HG03175 (cell line): ENCODE measurements at regions not wholly inside any gene's neighbourhood (a gene's known extent, or its start where the extent isn't known, plus 50 kb on each side); places are given as distances from the start of the nearest gene placed in this dataset.
"Not testable (repeated sequence)": the region's sequence is repeated elsewhere in the genome, so short reads cannot be mapped to it uniquely, and the experiment has no call there.

Experiments used
- ATAC-seq: cut with Tn5 transposase; IDR thresholded peaks from one replicate; pipeline ENCODE4 v1.9.1; 2021; ENCODE audit warnings: mild to moderate bottlenecking, moderate library complexity; ENCODE audit not compliant: unreplicated experiment

DNA sequence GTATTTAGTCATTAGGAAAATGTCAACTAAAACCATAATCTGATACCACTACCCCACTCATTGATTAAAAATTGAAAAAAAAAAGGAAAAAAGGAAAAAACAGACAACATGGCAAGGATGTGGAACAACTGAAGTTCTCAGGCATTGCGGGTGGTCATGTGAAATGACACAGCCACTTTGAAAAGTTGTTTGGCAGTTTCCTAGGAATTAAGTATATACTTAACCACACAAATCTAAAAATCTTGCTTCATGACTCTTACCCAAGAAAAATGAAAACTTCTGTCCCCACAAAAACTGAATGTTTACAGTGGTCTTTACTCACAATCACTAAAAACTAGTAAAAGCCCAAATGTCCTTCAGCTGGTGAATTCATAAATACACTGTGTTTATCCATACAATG lies 254.5 kb downstream of the AHR start:
- no peak for ATAC-seq

GRCh38 chr7:17554341-17555015 lies 256.0 kb downstream of the AHR start:
- ATAC-seq = no peak

DNA sequence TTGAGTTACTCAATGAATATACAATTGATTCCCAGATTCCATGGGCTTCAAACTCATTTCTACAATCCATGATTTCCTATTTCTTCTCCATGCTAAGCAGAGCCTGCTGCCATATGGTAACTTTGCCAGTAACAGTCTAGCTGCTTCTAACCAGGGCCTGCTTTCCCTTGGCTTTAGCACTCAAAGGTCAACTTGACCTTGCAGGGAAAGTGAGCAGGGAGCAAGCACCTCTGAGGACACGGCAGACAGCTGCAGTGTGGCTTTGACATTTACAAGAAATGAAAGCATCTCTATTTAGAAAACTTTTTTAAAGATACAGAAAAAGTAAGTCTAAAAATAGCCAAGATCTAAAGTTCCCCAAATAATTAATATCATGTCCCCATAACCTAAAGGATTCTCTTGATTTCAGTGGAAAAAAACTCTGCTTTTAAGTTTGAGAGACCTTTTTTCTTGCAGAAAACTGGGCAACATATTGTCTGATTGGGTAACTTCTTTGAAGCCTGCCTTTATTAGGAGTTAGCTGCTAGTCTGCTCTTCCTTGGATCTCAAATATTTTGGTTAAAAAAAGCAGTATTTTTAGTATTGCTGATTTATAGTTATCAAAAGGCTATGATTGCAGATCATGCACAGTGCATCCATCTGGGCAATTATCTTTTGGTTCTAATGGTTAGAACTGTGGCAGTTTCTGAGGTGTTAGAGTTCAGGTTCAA lies 257.9 kb downstream of the AHR start:
- ATAC-seq = no peak

- no peak for ATAC-seq
Measured at GRCh38 chr7:17557251-17557671, 258.8 kb downstream of the AHR start.

DNA sequence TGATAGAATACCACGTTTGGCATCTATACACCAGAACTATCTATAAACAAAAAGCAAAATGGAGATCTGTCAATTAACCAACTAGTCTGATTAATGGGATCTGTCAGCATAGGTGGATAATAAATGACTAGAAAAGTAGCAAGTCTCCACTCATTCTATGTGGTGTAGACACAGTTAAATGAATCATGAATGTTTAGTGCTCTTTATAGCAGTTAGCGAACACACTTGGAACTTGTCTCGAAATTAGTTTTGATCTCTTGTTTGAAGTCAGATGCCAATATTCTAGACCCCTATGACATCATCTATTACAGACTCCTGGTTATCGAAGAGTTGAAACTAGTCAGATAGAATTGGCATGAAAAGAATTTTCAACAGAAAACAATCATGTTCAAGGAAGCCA lies 259.7 kb downstream of the AHR start:
- ATAC-seq = no peak

DNA sequence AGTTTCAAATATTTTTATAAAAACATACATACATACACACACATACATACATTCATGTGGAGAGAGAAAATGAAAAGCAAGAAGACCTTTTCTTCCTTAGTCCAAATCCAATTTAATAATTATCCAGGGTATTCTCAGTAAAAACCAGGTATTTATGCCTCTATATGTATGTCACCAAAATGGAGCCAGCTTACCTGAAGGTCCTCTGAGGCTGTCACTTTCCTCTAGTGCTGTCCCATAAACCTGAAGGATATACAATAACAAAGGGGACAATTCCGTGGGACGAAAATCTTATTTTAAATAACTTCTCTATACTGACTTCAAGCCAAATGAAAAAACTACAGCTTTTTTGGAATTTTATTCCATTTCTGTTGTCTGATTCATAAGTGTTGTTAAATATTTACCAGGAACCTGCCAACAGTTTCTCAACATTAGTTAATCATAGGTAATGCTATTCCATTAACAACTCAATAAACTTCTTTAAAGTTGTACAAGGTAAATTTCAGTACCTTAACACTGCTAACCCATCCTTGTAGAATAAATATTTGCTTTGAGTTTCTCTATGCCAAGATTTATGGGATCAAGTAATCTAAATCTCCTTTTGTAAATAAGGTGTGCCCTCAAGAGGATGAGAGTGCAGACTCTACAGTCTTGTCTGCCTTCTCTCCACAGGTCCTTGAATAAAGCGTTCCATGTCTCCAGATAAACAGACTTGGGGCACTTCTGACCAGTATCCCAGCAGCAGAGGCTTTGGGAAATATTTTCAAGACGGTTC lies 260.3 kb downstream of the AHR start:
- no peak for ATAC-seq

DNA sequence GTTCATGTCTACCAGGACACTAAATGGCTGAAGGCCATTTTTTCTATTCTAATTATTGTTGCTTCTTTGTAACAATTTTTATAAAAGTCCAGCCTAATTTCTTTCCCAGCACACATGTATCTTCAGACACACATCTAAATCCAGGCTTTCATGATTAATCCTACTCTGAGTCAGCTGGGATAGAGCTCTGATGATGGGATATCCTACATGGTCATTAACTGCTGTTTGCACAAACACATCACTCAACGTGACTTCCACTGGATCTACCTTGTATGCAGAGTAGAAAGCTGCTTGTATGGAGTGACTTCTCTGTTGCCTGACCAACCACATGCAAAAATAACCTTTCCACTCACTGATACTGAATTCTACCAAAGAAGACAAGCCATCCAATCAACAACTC lies 260.9 kb downstream of the AHR start:
- ATAC-seq = no peak

- no peak for ATAC-seq
Measured at GRCh38 chr7:17560516-17560915, 262.1 kb downstream of the AHR start.

DNA sequence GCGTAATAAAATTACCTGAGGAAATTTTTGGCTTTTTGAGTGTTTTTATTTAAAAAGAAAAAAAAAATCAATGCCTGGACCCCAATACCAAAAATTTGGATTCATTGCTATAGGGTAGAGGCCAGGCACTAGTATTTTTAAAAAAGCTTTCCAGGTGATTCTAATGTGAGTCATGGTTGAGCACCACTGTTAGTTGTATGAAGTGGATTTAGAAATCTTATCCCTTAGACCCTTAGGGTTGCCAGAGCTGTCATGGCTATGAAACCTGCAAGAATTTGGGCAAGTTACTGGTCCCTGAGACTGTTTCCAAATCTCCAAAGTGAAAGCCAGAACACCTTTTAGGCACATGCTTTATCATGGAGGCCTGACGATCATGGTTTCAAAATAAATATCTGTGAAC lies 262.5 kb downstream of the AHR start:
- ATAC-seq = no peak

DNA sequence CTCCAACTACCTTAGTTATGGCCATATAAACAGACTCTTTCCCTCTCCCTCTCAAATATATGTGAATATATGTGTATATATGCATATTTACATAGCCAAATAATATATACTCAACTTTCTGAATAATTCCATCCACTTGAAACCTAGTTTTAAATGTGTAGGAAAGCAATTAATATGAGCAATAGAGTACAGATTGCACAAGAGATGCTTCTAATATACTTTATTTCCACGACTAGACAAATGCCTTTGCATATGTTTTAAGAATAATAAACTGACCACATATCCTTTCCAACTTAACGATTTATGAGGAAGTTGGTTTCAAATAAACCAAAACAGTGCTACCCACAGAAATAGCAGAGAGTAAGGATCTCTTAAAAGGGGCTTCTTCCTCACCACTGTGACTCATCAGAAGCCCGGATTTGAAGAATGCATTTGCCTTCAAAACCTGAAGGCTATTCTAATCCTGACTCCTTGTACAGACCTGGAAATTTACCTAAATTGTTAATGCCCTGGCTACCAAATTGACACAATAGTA lies 266.3 kb downstream of the AHR start:
- ATAC-seq = no peak

DNA sequence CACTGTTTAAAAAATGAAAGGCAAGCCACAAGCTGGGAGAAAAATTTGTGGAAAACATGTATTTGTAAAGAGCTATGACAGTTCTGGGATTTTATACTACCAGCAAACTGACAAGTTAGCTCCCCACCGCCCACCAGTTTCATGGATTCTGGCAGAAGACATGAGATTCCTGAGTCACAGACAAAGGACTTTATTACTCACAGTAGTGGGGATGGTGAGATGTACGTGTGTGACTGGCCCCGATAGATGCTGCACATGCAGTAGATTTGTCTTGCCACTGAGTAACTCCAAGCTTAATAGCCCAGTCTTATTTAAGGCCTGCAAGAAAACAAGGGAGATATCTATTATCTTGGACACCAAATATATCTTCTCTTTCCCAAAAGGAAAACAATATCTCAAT lies 281.7 kb downstream of the AHR start:
- ATAC-seq = no peak

- ATAC-seq = no peak
Measured at GRCh38 chr7:17580856-17581255, 282.4 kb downstream of the AHR start.

GRCh38 chr7:17581301-17581700 lies 282.8 kb downstream of the AHR start:
- ATAC-seq = no peak

GRCh38 chr7:17582696-17583095 lies 284.2 kb downstream of the AHR start:
- ATAC-seq = not testable (repeated sequence)

GRCh38 chr7:17583786-17584185 lies 285.3 kb downstream of the AHR start:
- ATAC-seq = no peak

DNA sequence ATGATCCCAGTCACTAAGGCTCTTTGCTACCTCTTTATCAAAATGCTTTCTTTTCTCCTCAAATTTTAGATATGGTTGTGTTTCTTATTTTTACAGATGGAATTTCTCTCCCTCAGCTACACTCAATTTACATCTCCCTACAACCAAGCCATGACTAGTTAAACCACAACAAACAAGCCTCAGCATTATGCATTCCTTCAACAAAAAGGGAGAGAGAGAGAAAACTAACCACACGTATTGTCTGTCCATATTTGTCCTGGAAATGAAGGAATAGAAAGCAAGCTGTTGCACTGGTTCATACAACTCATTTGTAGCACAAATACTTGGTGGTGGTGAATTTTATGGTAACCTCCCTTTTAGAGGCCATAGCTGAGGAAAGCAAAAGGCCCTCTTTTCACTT lies 286.4 kb downstream of the AHR start:
- no peak for ATAC-seq

DNA sequence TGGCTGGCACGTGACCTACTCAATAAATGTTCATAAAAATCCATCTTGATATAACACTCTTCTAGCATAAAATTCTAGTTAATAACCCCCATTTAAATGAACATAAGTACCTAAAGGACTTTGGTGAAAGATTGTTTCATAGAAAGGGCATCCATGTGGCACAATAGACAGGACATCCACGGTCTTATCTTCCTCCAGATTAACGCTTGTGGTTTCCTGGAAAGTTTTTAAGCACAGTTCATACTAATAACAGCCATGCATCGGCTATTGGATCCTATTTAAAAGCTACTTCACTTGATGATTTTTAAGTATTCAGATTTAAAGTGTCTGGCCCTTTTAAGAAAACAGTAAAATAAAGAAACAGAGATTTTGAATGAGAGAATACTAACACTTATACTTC lies 288.3 kb downstream of the AHR start:
- no peak for ATAC-seq

- no peak for ATAC-seq
Measured at GRCh38 chr7:17588730-17589129, 290.3 kb downstream of the AHR start.

GRCh38 chr7:17589671-17590070 lies 291.2 kb downstream of the AHR start:
- no peak for ATAC-seq

DNA sequence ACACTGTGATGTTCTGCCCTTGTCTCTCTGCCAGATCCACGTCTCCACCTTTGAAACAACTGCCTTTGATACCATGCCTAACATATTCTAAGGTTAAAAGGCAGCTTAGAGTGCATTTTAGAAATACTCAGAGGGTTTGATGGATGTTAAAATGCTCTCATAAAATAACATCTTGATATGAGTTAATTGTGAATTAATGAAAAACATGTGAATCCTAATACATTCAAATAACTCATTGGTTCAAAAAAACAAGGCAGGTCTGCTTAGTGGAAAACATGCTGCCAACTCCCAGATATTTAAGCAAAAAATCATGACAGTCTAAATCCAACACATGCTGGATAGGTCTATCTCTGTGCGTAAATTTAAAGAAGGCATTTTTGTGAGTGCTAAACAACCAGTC lies 291.8 kb downstream of the AHR start:
- no peak for ATAC-seq

- no peak for ATAC-seq
Measured at GRCh38 chr7:17593819-17594419, 295.5 kb downstream of the AHR start.
